HG03520 (cell line): ENCODE measurements at regions not wholly inside any gene's neighbourhood (a gene's known extent, or its start where the extent isn't known, plus 50 kb on each side); places are given as distances from the start of the nearest gene placed in this dataset.

Experiments used
- ATAC-seq: cut with Tn5 transposase; IDR thresholded peaks from one replicate; pipeline ENCODE4 v1.9.1; 2021; ENCODE audit warnings: mild to moderate bottlenecking, moderate library complexity; ENCODE audit not compliant: unreplicated experiment

DNA sequence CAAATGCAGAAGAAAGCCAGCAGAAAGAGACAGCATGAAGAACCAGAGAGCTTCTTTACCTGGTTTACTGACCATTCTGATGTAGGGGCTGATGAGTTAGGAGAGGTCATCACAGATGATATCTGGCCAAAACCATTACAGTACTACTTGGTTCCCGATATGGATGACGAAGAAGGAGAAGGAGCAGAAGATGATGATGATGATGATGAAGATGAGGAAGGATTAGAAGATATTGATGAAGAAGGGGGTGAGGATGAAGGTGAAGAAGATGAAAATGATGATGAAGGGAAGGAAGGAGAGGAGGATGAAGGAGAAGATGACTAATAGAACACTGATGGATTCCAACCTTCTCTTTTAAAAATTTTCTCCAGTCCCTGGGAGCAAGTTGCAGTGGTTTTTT lies 178.2 kb upstream of the CRY1 start:
- no peak for ATAC-seq

DNA sequence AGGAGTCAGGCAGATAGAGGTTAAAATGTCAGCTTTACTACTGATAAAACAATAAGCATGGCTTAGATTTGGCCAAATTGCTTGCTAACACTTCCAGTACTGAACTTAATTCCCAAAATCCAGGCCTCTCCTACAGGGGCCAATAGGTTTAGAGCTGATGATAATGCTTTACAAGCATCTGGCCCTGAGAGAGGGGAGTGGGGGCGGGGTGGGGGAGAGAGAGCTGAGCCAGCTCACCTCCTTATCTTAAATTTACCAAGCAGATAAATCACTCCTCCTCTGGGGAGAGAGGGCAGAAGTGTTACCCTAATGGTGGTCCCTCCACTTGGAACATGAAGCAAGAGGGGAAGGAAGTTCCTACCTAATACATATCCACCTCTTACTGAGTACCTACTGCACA lies 182.2 kb upstream of the CRY1 start:
- no peak for ATAC-seq

DNA sequence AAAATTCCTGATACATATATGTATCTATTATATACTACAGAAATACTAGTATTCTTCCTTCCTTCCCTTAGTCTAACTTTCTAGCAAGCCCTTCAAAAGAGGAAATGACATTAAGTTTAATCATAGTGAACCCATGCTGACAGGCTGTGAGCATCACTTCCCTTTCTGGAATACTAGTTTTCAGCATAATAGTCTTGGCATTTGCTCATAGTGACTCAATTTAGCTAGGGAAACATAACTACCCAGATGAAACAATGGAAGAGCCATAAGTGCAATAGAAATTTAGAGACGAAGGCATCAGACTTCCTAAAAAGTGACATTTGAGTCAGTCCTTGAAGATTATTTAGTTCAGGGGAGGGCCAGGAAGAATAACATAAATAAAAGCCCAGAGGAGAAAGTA lies 184.5 kb upstream of the CRY1 start:
- no peak for ATAC-seq

DNA sequence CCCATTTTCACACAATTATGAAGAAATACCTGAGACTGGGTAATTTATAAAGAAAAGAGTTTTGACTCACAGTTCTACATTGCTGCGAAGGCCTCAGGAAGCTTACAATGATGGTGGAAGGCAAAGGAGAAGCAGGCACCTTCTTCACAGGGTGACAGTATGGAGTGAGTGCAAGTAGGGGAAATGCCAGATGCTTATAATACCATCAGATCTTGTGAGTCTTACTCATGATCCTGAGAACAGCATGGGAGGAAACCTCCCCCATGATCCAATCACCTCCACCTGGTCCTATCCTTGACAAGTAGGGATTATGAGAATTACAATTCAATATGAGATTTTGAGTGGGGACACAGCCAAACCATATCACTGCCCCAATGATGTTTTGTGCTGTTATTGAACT lies 189.3 kb upstream of the CRY1 start:
- no peak for ATAC-seq

DNA sequence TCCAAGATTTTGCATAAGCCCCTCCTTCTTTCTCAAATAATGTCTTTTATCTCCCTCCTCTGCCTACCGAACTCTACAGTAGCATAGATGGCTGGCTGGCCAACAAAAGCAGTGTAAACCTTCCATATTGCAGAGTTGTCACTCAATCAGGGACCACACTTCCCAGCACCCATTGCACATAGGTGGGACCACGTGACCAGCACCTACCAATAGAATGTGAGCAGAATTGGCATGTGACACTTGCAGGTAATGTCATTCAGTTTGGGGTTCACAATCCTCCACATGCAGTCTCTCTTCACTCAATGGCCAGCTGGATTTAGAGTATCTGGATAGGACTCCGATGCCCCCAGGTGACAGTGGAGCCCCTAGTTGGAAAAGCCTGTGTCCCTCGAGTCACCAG lies 190.3 kb upstream of the CRY1 start:
- no peak for ATAC-seq

DNA sequence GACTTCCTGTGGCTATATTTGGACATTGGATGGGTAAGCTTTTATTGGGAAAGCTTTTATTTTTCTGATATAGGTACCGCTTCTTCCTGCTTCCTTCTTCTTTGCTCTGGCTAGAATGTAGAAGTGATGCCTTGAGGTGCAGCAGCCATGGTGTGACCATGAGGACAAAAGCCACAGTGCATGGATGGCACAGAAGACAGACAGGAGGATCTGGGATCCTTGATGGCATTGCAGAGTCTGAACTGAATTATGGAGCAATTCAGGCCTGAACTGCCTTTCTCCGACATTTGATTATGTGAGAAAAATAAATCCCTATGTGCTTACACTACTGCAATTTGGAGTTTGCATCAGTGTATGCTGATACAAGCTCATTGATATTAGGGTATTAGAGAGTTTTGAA lies 191.3 kb upstream of the CRY1 start:
- no peak for ATAC-seq

DNA sequence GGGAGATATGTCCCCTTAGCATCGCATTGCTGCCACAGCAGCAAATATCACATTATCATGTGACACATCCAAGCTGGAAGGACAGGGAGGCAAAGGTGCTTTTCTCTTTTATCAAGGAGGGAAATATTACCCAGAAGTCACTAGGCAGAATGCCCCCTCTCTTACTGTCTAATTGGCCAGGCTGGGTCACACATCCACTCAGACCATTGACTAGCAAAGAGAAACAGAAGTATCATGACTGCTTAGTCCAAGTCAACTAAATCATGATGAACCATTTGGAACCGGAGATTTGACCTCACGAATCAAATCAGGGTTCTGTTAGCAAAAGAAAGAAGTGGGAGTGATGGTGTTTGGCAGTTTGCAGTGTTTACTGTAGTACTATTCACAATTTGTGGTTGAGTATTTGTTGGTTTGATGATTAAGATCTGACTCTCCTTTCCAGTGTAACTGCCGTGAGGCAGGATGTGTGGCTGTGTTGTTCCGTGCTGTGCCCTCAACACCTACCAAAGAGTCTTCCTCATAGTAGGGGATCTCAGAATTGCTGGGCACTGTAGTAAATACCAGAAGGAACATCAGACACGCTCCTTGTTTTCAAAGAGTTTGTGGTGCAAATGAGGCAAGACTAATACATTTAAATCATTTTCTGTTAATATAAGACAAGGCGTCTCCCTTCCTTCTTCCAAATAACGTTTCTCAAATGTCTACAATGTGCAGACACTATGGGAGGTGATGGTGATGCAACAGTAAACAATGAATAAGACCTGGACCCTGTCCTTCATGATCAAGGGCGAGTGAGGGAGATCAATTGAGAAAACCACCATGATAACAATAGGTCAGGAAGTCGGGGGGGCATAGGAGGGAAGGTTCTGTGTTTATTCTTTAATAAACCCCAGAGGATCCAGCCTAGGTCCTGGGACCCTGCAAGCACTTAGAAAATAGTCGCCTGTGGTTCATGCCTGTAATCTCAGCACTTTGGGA lies 194.4 kb upstream of the CRY1 start:
- no peak for ATAC-seq

DNA sequence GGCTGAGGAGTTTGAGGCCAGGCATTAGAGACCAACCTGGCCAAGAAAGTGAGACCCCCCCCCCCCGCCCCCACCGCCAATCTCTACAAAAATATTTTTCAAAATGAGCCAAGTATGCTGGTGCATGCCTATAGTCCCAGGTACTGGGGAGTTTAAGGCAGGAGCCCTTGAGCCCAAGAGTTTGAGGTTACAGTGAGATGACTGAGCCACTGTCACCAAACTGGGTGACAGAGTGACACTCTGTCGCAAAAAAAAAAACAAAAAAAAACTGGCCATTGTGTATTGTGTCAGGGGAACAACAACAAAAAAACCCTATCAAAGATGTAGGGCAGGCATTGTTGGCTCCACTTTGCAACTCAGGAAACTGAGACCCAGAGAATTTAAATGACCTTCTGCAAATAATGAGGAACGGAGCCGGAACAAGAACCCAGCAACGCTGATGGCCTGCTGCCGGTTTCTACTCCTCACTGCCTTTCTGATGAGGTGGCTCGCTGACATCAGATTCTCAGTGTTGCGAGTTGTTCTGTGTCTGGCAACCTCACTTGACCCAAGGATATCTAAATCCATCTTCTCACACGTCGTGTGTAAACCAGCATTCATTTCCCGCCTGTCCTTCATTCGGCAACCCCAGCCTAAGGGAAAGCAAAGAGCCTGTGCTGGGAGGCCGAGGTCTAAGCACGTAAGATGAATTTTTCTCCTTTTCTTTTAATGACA lies 195.2 kb upstream of the CRY1 start:
- no peak for ATAC-seq

DNA sequence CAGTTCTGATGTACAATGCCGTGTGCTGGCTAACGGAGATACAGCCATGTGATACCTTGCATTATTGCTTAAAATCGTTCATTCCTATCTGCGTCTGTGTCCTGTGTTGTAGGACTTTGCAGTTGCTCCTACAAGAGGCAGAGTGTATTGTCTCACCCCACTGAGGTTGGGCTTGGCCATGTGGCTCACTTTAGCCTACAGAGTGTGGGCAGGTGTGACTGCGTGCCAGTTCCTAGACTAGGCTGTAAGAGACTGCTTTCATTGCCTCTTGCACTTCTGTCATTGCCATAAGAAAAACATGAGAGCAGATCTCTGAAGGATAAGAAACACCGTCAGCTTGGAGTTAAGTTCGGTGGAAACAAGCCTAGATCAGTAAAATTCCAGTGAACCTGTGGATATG lies 197.7 kb upstream of the CRY1 start:
- no peak for ATAC-seq

DNA sequence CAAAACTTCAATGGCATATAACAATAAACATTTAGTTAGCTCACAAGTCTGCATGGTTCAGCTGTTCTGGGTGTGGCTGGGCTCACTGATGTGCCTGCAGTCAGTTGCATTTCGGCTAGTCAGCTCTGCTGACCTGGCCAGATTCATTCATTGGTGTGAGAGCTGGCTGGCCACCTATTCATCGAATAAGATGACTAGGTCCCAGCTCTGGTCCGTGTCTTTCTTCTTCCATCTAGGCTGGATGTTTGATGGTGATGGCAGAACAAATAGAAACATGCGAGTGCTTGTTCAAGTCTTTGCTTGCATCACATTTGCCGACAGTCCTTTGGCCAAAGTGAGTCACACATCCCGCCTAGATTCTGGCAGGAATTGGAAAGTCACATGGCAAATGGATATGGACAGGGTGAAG lies 203.3 kb upstream of the CRY1 start:
- no peak for ATAC-seq

DNA sequence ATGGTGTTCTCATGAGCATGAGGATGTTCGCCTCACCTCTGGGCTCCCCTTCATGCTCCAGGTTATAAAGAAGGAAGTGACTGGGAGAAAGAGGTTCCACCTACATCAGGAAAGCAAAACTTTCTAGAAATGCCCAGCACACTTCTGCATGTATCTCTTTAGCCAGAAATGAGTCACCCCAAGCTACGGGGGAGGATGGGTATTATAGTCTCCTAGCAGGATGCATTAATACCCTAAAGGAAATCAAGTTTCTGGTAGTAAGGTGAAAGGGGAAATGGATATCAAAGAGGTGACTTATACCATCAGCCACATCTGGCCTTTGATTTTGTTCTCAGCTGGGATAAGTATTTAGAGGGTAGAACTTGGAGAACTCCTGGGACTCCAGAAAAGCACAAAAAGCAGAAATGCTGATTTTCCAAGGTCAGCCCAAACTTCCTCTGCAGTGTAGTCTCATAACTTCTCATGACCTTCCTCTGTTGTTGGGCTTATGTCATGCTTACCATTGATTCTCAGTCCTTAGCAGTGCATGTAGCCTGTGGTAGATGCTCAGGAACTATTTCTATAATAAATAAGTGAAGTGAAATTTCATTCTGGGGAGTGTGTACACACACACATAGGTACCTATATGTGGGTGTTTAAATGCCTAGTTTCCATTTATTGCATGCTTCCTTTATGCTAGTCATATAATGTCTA lies 209.4 kb upstream of the CRY1 start:
- no peak for ATAC-seq

DNA sequence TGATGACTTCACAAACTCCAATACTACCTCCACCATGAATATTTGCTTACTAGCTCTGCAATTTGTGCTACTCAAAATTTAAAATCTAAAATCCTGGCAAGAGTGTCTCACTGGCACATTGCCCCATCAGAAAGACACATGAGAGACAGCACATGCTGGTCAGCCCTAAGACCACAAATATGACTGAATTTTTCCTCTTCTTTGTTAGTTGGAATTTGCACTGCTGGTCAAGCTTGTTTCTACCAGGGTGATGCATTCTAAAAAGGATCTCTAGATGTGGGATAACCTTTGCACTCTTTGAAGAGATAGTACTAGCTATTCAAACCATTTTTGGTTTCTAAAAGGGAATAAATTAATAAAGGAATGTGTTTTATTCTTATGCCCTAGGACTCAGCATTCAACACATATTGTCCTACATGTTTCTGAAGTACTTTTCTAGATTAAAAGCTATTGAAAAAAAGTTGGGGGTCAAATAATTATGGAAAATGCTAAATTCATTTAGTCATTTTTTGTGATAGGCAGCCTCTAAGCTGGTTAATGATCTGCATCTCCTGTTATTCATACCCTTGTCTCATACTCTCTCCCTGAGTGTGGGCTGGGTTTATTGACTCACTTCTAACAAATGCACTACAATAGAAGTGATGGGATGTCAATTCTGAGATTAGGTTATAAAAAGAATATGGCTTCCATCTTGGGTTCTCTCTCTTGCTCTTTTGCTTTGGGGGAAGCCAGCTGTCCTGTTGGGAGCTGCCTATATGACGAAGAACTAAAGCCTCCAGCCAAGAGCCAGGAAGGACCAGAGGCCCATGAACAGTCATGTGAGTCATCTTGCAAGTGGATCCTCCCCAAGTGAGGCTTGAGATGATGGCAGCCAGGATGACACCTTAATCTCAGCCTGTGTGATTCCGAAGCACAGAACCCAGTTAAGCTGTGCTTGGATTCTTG lies 211.5 kb upstream of the CRY1 start:
- ATAC-seq = no peak

DNA sequence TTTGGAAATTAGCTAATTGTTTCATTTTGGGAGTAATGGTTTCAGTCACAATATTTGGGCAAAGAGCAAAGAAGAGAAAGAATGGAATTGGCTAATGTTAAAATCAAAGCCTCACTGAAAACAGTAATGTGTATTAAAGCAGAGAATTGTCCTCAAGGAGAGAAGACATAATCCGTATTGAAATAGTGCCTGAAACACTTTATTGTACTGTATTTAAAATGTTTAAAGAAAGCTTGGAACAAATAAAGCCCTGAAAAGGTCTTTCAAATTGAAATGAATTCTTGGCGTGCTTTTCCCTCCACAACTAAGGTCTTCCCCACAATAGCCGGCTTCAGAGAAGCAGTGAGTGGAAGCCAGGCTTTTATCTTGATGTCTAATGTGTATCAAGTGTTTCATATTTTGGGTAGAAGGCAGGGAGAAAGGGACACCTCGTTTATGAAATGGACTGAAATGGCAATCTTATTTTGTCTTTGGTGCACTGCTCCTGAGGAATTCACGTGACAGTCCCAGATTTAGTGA lies 212.9 kb upstream of the CRY1 start:
- no peak for ATAC-seq

DNA sequence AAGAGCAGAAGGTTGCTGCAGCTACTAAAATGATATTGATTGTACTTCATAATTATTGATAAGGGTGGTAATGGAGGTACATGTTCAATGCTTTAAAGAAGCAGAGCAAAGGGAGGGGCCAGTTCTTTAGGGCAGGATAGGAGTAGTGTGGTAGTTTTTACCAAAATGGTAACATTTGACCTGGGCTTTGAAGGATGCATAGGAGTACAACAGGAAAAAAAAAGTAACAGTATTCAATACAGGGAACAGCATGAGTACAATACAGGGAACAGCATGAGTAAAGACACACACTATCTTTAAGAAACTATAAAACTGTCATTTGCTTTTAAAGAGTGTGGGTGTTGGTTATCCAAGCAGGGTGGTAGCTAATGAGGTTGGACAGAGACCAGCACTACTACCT lies 215.0 kb upstream of the CRY1 start:
- no peak for ATAC-seq

DNA sequence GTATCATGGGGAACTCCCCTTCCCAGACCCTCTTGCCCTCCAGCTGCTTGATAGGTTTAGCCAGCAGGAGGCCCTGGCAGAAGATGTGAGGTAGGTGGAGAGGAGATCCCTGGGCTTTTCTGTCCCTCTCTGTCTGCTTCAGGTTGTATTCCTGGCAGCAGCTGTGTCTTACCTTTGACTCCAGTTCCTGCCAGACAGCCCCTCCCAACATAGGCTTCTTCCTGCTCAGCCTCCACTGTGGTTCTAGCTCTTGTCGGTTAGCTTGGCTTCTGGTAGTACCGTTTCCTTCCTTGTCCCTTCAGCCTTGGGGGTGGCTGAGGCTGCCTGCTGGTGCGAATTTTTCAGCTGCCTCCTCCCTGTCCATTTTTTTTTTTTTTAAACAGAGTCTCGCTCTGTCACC lies 215.7 kb upstream of the CRY1 start:
- ATAC-seq = no peak

DNA sequence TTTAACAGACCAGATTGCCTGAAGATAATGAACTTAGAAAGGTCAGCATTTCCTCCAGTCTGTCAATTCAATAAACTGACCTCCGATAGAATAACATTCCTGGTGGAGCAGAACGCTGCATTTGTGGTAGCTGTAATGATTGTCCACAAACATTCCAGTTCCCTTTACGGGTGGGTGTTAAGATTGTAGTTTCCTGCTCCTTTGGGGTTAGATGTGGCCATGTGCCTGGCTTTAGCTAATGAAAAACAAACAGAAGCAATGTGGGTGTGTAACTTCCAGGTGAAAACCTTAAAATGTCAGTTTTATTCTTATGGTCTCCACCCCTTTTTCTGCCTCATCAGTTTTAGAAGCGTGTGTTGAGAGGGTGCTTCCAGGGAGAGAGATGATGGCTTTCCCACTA lies 217.3 kb upstream of the CRY1 start:
- no peak for ATAC-seq

DNA sequence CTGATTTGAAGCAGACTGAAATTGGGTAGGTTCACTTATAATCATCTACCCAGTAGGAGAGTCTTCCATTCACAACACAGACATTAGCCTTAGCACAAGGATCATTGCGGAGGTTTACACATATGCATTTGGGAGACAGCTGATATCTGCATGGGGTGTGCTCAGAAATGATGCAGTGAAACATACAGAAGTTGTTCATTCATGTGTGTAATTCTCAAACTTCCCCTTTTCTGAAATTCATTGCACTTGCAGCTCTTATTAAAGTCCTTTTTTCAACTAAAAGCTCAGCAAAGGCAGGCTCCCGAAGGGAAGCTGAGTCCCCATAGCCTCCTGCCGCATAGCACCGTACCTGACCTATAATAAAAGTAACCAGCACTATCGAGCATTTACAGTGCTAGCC lies 218.3 kb upstream of the CRY1 start:
- ATAC-seq = no peak

DNA sequence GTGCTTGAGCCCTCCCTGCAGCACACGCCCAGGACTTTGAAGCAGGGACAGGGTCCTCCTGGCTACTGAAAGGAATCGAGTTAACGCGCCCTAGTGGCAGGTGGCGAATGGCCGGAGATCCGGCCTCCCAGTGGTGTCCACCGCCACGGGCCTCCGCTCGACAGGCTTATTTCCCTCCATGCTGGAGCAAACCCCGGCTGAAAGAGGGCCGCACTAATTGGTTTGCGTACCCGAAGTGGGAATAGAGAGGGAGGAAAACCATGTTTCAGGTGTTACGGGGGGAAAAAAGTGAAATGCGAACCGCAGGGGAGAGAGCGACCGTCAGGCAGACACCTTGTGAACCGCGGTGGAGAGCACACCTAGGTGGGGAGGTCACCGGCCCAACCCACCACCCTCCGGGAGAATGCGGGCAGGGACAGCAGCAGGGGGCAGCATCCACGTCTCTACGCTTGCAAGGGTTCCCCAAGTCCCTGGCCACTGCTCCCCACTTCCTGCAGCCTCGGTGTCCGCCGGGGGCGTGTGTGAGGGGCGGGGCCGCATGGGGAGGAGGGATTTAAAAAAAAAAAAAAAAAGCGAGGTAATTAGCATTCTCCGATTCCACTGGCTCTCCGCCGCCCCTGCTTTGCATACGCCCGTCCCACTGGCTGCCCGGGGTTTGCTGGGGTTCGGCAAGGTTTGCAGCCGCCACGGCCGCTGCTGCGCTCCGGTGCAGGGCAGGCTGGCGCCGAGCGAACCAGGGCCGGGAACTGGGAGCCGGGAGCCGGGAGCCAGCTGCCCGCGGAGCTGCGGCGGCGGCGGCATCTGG lies 224.6 kb upstream of the CRY1 start:
- no peak for ATAC-seq

DNA sequence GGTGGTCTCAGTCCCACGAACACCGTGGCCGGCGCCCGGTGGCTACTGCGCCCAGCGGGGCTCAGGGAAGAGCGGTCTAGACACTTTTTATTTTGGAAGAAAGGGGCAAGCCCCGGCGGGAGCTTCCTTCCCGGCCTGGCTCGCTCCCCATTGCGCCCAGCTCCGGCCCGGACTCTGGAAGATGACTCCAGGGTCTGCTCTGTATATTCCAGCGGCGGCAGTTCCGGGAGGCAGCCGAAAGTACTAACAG lies 225.1 kb upstream of the CRY1 start:
- no peak for ATAC-seq
